ENCODE measurements at regions not wholly inside any gene's neighbourhood (a gene's known extent, or its start where the extent isn't known, plus 50 kb on each side); places are given as distances from the start of the nearest gene placed in this dataset.

GRCh38 chr4:26141911-26142638 lies 178.7 kb upstream of the RBPJ start:
- DNase-seq = no peak

DNA sequence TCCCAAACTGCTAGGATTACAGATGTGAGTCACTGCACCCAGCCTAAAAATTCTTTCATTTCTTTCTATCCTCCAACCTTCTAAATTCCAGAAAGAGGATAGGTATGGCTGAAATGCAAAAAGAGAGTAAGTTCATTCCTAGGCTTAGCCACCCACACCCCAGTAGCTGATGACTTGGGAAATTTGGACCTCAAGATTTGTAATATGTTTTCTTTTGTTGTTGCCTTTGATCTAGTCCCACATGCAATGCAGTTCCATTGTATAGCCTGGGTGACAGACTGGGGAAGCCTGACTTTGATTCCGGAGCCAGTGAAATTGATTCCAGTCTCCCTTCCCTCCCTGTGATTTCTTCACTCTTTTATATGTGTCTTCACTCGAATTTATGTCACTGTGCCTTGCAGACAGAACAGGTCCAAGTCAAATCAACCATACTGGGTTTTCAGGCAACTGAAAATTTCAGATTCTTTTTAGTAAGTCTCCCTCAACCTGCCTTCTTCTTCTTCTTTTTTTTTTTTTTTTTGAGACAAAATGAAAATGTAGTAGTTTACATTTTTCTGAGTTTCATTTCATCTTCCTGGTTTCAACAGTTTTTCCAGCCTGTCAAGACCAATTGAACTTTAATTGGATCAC lies 176.2 kb upstream of the RBPJ start:
- DNase-seq = no peak

GRCh38 chr4:26145212-26145611 lies 175.6 kb upstream of the RBPJ start:
- no peak for DNase-seq

- DNase-seq = no peak
Observed at GRCh38 chr4:26148927-26149326, 171.9 kb upstream of the RBPJ start.

- no peak for DNase-seq
Observed at GRCh38 chr4:26150948-26151347, 169.9 kb upstream of the RBPJ start.

GRCh38 chr4:26151615-26152014 lies 169.2 kb upstream of the RBPJ start:
- DNase-seq = no peak

DNA sequence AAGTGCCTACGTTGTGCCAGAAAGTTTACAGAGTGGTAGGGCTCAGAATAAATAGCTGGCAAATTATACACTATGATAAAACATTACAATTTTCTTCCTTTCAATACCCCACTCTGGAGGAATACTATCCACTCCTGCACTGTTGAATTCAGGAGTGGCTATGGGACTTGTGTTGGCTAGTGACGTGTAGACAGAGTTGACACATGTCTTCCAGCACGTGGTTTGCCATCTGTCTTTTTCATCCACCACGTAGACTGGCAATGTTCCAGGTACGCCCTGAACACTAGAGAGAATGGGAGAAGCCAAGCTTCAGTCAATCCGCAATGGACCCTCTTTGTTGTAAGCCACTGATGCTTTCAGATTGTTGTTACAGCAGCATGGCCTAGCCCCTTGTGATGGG lies 168.8 kb upstream of the RBPJ start:
- DNase-seq = no peak

DNA sequence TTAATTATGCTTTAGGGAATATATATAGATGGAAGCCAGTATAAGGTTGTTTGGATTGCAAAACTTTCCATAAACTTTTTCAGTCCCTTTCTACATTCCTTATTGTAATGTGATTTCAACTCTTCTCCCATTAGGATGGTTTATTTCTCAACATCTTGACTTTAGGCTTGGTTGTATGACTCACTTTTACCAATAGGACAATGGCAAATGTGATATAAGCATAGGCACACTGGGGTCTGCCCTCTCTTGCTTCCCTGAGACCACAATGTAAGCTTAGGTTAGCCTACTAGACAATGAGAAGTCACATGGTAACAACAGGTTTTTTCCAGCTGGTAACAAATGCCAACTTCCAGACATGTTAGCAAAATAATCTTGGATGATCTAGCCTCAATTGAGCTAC lies 163.3 kb upstream of the RBPJ start:
- DNase-seq = no peak

DNA sequence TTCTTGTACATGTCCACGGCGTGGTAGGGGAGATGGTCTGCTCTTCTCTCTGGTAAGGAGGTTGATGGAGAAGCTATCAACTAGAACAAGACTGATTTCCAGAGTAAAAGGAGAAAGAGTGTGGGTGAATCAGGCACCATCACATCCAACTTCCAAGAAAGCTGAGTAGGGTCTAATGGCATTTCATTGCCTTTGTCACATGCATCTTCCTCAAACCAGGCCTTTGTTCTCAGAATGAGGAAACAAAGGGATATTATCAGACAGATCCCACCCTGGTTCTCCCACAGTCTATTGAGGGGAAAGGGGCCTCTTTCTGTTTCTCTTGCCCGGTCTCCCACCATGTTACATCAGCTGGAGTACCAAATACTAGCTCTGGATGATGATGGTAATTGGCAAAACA lies 160.2 kb upstream of the RBPJ start:
- DNase-seq = no peak

- DNase-seq = no peak
Observed at GRCh38 chr4:26161030-26161824, 159.6 kb upstream of the RBPJ start.

GRCh38 chr4:26162101-26162500 lies 158.7 kb upstream of the RBPJ start:
- DNase-seq = no peak

DNA sequence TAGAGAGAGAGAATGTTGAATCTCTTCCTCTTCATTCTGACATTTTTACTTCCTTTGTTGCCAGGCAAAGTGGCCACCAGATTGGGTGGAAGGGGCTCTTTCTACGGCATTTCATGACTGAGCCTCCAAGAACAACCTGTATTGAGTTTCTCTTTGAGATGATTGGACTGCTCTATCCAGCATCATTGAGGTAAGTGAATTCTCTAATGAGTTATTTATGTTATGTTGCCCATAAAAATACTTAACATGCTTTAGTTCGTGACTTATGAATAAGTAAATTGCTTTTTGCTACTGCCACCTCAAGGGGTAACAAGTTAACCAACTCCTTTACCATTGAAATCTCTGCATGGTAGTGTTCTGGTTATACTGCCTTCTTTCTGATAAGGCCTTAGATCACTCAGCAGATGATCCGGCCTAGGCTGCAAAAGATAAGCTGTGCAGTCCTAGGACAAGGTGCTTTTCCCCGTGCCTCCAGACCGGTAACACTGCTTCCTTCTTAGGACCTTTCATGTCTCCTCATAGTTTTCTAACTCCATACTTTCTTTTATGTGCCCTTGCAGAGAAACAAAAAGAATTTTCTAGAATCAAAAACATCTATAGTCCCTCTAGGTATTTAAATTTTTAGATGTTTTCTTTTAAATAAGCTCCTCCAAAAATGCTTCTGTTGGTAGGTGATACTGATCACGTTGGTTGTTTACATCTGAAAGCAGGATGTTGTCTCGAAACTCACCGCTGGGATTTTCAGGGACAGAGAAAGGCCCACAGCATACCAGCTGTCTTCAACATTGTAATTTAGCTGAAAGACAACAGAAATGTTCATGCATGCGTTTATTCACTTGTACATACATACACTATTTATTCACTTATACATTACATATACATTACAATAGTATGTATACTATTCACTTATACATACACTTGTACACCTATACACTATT lies 157.1 kb upstream of the RBPJ start:
- DNase-seq = no peak

DNA sequence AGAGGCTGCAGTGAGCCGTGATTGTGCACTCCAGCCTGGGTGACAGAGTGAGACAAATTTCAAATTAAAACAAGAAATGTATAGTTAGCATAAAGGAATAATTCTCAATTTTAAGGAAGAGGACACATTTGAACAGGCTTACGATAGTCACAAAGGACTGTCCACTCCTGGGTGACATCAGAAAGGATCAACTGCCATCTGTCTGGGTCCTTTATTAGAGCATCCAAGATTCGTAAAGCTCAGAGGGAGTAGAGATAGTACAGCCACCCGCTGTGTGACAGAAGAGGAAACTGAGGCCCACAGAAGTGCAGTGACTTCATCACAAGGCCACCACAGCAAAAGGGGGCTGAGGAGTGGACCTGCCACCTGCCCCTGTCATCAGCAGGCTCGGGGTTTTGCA lies 149.3 kb upstream of the RBPJ start:
- no peak for DNase-seq

DNA sequence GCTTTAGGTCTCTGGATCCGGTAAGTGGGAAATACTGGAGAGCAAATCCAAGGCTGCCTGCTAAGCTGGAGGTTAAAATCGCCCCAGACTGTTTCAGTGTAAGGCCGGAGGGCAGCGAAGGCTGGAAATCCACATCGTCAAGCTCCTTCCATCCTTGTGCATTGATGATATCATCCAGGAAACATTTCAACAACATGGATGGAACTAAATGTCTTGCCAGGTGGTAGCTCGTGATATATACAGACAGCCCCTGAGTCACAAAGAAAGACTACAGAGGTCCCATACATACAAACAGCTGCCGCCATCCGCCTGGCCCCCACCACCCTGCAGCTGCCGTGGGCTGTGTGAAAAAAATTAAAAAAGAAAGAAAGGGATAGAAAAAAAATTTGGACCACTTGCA lies 148.9 kb upstream of the RBPJ start:
- no peak for DNase-seq

GRCh38 chr4:26173619-26174018 lies 147.2 kb upstream of the RBPJ start:
- no peak for DNase-seq

- no peak for DNase-seq
Observed at GRCh38 chr4:26174027-26174426, 146.8 kb upstream of the RBPJ start.

DNA sequence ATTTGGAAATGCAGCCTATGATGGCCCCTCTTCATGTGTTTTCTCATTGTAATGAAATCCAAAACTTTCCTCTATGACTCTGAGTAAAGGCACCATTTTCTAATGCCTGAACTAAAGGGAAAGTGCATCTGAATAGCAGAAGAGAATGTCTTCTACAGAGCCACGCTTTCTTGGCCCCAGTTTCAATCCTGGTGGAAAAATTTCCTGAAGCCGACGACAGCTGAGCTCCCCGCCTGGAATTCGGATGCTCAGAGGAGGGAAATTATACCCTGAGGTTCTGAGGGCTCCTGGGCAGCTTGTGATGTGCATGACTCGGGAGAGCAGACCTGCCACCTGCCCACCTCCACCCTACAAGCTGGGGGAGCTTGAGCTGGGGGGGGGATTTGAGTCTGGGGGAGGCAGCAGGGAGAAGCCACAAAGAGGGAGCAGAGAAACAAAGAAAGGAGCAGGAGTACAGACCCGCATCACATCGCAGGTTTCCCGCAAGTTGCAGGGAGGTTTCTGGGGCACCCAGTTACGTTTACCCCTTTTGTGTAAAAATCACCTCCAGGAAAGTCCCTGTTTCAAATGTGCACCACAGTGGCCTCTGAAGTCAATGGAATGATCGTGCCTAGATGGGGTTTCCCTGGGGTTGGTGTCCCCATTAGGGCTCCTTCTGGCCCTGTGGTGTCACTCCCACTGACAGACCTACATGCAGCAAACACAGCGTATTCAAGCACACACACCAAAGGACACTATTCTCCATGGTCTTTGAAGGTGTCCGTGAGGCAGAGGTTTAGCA lies 145.6 kb upstream of the RBPJ start:
- DNase-seq = peak; percentile 36

DNA sequence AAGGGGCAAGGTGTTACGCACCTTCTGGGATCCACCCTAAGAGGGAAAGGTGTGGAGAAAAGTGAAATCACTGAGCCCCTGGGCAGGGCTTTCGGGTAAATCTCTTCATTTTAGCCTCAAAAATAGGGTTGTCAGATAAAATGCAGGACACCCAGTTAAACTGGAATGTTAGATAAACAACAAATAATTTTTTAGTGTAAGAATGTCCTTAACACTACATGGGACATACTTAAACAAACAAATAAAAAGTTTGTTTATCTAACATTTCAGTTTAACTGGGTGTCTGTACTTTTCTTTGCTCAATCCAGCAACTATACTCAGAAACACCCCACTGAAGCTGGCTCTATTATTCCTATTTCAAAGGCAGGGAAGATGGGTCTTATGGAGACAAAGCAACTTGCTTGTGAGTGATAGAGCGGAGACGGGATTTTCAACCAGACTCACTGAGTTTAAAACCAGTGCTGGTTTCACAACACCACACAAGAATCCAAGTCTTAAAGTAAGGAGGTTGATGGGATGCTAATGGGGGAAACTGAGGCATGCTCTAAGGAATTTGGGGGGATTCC lies 144.8 kb upstream of the RBPJ start:
- no peak for DNase-seq

GRCh38 chr4:26176598-26177149 lies 144.1 kb upstream of the RBPJ start:
- DNase-seq = no peak

GRCh38 chr4:26178854-26179253 lies 142.0 kb upstream of the RBPJ start:
- DNase-seq = no peak

- DNase-seq = peak; percentile 52
Observed at GRCh38 chr4:26179316-26179760, 141.5 kb upstream of the RBPJ start.

Data from activated CD4-positive, alpha-beta T cell treated with anti-CD3 and anti-CD28 coated beads, Interleukin-10, Interleukin-2, amounts not matched to agents 100 ng/mL and 50 ng/mL, durations not matched to agents 16 hours and 8 hours (primary cell).